ENCODE measurements at regions not wholly inside any gene's neighbourhood (a gene's known extent, or its start where the extent isn't known, plus 50 kb on each side); places are given as distances from the start of the nearest gene placed in this dataset.

GRCh38 chr18:25950321-25950720 lies 140.1 kb downstream of the SS18 start:
- ChIA-PET POLR2A (no interaction called here), CTCF (no interaction called here)
- no TSS peak for BruUV-seq (replicated peaks)
- Histone ChIP-seq H3K4me1 (ENCODE audit: control insufficient read depth, extremely low read depth, insufficient read depth, low read length) (no peaks in the 10 kb centered on the region), H3K4me3 (replicated peaks in 1 of 3; ENCODE audit: insufficient read depth in 1 of 3, low read depth in 1 of 3, low read length in 3 of 3) (no peak overlapping the region), H3K9me1 (replicated peaks; ENCODE audit: control insufficient read depth, extremely low read depth, insufficient read depth, low read length) (no peaks in the 10 kb centered on the region), H4K20me1 (replicated peaks; ENCODE audit: control insufficient read depth, extremely low read depth, insufficient read depth, low read length) (no peaks in the 10 kb centered on the region), H3K79me2 (ENCODE audit: control insufficient read depth, insufficient read depth, low read length) (no peaks in the 10 kb centered on the region), H3K9ac (replicated peaks; ENCODE audit: extremely low read depth, insufficient read depth, low read length) (no peak overlapping the region), H3K36me3 (ENCODE audit: control insufficient read depth in 2 of 2, extremely low read depth in 1 of 2, insufficient read depth in 2 of 2, low read length in 2 of 2) (no peaks in the 10 kb centered on the region), H3K9me3 (replicated peaks; ENCODE audit: control insufficient read depth, insufficient read depth, low read length) (no peaks in the 10 kb centered on the region), H3K4me2 (ENCODE audit: insufficient read depth, low read length) (no peak overlapping the region), H3K27me3 (ENCODE audit: control insufficient read depth in 2 of 2, insufficient read depth in 2 of 2, low read length in 2 of 2) (no peaks in the 10 kb centered on the region), H3K27ac (ENCODE audit: insufficient read depth, low read depth, low read length) (no peak overlapping the region), H2AFZ (ENCODE audit: low read depth, low read length) (no peak overlapping the region)
- intact Hi-C loops (cut with micrococcal nuclease) = no loop called here
- dilution Hi-C loops (cut with MboI; ENCODE audit: extremely low pct_ligation_motif_present, low sequenced_read_pairs) = no loop called here
- TF ChIP-seq EZH2 (IDR thresholded peaks at IDR 0.05; ENCODE audit: borderline replicate concordance, low read depth, low read length, severe bottlenecking) (no peak), POLR2A (IDR thresholded peaks at IDR 0.05; ENCODE audit: low read depth, low read length) (no peak), MYC (IDR thresholded peaks at IDR 0.05; ENCODE audit: low read depth, low read length) (no peak), MAX (IDR thresholded peaks at IDR 0.05; ENCODE audit: insufficient read depth, insufficient read length) (no peak), FOS (IDR thresholded peaks at IDR 0.05; ENCODE audit: borderline replicate concordance, insufficient read depth, low read length) (no peak), POLR2AphosphoS5 (IDR thresholded peaks at IDR 0.05; ENCODE audit: insufficient read depth, low read depth, low read length) (no peak), GATA2 (IDR thresholded peaks at IDR 0.05; ENCODE audit: insufficient read depth, insufficient read length, low read depth, low read length) (no peak), CTCF (IDR thresholded peaks at IDR 0.05; ENCODE audit: extremely low read depth in 1 of 2, insufficient read depth in 1 of 2, low read depth in 1 of 2, low read length in 2 of 2) (no peak), JUN (IDR thresholded peaks at IDR 0.05; ENCODE audit: borderline replicate concordance, insufficient read depth, insufficient read length, low read depth) (no peak)
- DNase-seq (ENCODE audit: low read depth, low spot score) (no peak), FAIRE-seq (no peak)
